NCI-H460 (cell line): ENCODE measurements at regions not wholly inside any gene's neighbourhood (a gene's known extent, or its start where the extent isn't known, plus 50 kb on each side); places are given as distances from the start of the nearest gene placed in this dataset.
A peak's percentile ranks its signal among the peaks of the same experiment; 100 is the strongest.
"Not testable (repeated sequence)": the region's sequence is repeated elsewhere in the genome, so short reads cannot be mapped to it uniquely, and the experiment has no call there.

Experiments
- DNase-seq: peaks from one replicate; pipeline ENCODE4 v3.0.0-alpha.2; 2016; ENCODE audit warnings: low read depth; ENCODE audit errors: extremely low read depth

DNA sequence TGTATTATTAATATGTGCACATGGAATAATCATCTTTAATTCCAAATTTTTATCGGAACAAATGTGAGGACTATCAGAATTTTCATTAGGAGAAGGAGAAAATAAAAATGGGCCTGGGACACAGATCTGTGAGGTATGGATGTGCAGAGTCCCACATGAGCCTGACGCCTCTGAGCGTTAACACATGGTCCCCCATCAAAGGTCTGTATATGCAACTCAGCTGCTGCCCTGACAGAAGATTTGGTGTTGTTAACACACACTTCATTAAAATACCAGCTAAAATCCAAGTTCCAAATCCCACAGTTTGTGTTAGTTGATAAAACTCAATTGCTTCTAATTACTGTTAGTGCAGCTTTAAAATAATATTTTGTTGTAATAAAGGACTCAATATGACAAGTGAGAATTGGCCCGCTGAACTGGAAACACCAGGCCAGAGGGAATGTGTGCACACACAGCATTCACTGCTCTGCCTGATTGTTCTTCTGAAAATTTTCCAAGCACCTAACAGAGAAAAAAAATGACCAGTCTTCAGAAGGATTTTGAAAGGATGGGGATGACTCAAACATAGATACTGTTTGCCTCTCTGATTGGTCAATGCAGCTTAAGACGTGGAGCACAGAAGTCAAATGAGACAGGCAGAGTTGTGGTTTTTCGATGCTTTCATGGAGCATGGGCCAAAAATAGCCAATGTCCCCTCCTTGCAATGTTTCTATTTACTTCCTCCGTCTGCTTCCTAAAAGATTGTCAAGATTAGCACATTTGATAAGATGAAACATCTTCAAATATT is 266.6 kb downstream of the NKX6-1 start:
- no peak for DNase-seq

- no peak for DNase-seq
Observed at GRCh38 chr4:84231539-84232055, 267.5 kb downstream of the NKX6-1 start.

- DNase-seq = no peak
Observed at GRCh38 chr4:84224522-84224921, 274.6 kb downstream of the NKX6-1 start.

DNA sequence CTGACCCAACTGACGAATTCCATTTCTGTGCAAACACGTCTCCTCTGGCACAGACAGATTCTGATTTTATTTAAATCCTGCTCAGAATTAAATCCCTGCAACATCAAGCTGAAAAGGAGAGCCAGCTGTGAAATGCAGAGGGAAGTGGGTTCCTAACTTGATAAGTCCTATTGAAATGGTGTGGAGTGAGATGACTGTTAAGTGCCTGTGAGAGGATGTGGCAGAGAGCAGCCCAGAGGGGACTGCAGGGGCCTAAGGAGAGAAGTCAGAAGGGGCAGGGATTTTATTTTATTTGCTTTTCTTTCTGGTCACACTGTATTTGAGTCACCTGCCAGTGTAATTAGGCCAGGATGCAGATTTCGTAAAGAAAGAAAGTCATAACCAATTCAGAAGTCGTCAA is 277.4 kb downstream of the NKX6-1 start:
- no peak for DNase-seq

- no peak for DNase-seq
Observed at GRCh38 chr4:84220990-84221389, 278.1 kb downstream of the NKX6-1 start.

DNA sequence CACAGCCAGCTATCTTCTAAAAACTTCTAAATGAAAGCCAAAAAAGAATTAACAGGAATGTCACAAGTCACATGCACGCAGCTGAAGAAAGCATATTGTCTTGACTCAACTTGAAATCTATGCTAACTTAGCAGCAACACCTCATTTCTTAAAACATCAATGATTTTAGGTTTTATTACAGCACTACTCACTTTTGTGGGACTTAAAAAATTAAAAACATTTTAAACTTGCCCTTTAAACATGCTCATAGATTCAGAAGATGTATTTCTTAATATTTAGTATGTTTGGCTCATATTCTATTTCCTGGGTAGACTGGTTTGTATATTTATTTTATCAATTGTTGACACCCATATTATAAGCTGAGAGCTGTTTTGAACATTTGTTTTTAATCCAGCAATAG is 279.4 kb downstream of the NKX6-1 start:
- no peak for DNase-seq

GRCh38 chr4:84218031-84218430 is 281.1 kb downstream of the NKX6-1 start:
- DNase-seq = peak; percentile 14

- DNase-seq = no peak
Observed at GRCh38 chr4:84215217-84215616, 283.9 kb downstream of the NKX6-1 start.

DNA sequence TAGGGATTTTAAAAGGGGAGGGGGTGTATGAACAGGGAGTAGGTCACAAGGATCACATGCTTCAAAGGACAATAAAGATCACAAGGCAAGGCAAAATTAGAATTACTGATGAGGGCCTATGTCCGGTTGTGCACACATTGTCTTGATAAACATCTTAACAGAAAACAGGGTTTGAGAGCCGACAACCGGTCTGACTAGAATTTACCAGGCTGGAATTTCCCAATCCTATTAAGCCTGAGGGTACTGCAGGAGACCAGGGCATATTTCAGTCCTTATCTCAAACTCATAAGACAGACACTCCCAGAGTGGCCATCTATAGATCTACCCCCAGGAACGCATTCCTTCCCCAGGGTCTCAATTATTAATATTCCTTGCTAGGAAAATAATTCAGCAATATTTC is 292.9 kb downstream of the NKX6-1 start:
- not testable (repeated sequence) for DNase-seq

GRCh38 chr4:84189144-84189543 is 309.9 kb downstream of the NKX6-1 start:
- no peak for DNase-seq

DNA sequence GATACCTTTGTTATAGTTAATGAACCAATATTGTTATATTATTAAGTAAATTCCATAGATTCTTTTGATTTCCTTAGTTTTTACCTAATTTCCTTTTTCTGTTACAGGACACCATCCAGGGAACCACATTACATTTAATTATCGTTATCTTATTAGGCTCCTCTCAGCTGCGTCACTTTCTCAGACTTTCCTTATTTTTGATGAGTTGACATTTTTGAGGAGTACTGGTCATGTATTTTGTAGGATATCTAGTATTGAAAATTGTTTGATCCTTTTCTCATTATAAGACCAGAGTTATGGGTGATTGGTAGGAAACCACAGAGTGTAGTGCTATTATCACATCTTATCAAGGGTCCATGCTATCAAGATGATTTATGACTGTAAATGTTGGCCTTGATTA is 319.7 kb downstream of the NKX6-1 start:
- DNase-seq = no peak

GRCh38 chr4:84177831-84178542 is 321.1 kb downstream of the NKX6-1 start:
- DNase-seq = no peak

- DNase-seq = no peak
Observed at GRCh38 chr4:84176016-84176415, 323.1 kb downstream of the NKX6-1 start.

DNA sequence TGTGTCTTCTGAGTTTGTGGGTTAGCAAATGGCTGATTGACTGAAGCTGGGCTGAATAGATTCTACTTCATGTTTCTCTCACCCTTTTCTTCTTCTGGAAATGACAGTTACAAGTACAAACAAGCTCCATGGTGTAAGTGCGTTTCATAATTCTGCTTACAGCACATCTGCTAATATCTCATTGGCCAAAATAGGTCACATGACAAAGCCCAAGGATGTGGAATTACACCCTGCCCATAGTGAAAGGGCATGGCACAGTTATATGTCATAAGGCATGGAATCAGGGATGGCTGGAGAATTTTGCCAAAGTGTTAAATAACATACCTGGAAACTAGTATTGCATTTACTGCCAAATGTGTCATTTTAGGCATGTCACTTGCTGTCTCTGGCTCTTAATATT is 327.2 kb downstream of the NKX6-1 start:
- DNase-seq = no peak

DNA sequence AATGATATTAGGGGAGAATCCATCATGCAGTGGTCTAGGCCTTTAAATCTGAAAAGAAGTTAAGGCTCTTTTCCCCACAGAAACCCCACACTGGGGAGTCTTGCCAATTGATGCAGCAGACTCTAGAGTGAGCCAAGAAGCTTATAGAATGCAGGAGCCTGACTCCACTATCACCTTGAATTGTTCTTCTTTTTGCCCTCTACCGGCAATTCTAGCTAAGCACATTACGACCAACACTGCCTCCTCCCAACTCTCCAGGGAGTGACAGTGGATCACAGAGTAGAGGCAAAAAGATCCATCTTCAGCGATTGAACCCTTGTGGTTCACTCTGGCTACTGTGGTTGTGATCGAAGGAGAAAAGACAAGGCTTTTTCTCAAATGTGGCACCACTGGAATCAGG is 331.5 kb downstream of the NKX6-1 start:
- no peak for DNase-seq

GRCh38 chr4:84167093-84167492 is 332.0 kb downstream of the NKX6-1 start:
- DNase-seq = no peak

DNA sequence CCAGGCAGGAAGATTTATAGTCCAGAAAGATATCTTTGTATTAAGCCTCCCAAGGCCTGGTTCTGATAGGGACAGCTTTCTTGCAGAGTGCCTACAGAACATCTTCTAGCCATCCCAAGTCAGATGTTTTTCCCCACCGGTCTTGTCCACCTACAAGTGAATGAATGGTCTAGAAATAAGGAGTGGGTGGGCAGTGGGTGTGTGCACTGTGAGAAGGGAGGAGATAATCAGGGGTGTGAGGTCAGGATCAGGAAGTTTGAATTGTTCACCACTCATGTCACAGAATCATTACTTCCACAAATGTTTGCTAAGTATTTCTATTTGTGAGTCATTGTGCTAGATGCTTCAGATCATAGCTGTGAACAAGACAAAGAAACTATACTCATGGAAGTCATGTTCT is 332.6 kb downstream of the NKX6-1 start:
- no peak for DNase-seq

DNA sequence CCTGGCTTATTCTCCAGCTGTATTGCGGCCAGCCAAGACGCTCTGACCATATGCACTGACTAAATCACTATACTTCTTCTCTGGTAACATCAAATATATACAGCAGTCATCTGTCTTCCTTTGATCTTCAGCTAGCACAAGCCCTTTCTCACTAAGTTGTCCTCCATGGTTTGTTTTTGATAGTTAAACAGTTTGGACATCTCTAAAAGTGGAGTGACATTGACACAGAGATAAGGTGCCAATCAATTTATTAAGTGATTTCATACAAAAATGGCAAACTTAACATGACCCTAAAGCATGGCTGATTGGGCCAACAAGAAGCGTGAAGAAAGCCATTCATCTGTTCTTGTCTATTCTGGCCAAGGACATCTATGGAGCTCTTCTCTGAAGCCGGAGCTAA is 334.9 kb downstream of the NKX6-1 start:
- DNase-seq = no peak

DNA sequence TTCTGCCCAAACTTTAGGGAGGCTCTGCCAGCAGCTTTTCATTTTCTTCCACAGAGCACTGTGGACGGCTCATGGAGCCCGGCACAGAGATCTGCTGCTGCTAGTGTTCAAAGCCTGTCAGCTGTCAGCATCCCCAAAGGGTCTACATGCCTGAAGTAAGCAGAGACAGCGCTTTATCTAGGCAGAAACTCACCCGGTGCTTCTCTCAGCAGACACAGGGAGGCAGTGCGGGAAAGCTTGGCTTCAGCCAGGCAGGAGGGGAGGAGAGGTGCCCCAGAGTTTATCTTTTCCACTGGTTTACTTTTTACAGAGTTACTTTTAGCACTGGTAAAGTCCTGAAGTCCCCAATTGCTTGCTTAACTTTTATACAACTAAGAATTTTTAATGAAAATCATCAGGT is 339.3 kb downstream of the NKX6-1 start:
- DNase-seq = no peak

- no peak for DNase-seq
Observed at GRCh38 chr4:84158670-84159069, 340.4 kb downstream of the NKX6-1 start.

DNA sequence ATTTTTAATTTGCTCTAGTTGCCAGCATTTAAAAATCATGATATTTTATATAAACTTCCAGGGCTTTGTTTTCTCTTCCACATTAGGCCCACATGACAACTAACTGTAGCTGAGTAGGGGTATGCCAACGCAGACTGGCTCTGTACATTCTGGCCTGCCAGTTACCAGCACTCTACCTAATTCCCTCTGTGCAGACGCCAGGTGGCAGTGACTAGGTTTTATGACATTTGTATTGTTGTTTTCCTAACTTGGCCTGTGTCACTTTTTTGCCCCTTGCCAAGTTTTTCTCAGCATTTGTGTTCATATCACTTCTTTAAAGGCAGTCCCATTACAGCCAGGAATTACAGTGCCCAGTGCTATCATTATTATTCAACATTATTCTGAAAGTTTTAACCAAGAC is 347.5 kb downstream of the NKX6-1 start:
- DNase-seq = peak; percentile 15

GRCh38 chr4:84150177-84150576 is 348.9 kb downstream of the NKX6-1 start:
- DNase-seq = no peak
